Panc1 (cell line): ENCODE measurements at regions not wholly inside any gene's neighbourhood (a gene's known extent, or its start where the extent isn't known, plus 50 kb on each side); places are given as distances from the start of the nearest gene placed in this dataset.

Experiments used
- ATAC-seq: fragments of 200-7000 bp; cut with Tn5 transposase; 2 replicates; pipeline ENCODE4 v1.9.1; 2020; ENCODE audit warnings: mild to moderate bottlenecking, moderate library complexity
- BruUV-seq: library from RNA; stranded (reverse); fragments of 400-500 nt; replicated peaks from 2 replicates; lab custom pipeline; 2021; lab: Mats Ljungman, UMichigan
- CTCF ChIA-PET: fragments of 300-600 bp; sonication (Branson Sonifier 250); formaldehyde crosslinking; loops from one replicate; lab custom pipeline; 2022; ENCODE audit warnings: antibody characterized with exemption; lab: Charles Lee
- POLR2A ChIA-PET: fragments of 300-600 bp; sonication (Branson Sonifier 250); formaldehyde crosslinking; loops from one replicate; lab custom pipeline; 2022; ENCODE audit warnings: antibody characterized with exemption; lab: Charles Lee
- DNase-seq: peaks from one replicate; pipeline ENCODE4 v3.0.0-alpha.2; 2010; ENCODE audit warnings: low read depth, low spot score
- H3K27ac ChIP-seq: 2 replicates; pipeline ENCODE4 v1.5.1; 2011; ENCODE audit warnings: mild to moderate bottlenecking, low read length, inconsistent platforms
- H3K27me3 ChIP-seq: fragments of 200-500 bp; sonication (Bioruptor generic); 2 replicates; pipeline ENCODE4 v1.6.0; 2014; ENCODE audit warnings: low read length, inconsistent platforms; ENCODE audit not compliant: control insufficient read depth, insufficient read depth
- H3K36me3 ChIP-seq: fragments of 200-500 bp; sonication (Bioruptor generic); 2 replicates; pipeline ENCODE4 v1.5.1; 2014; ENCODE audit warnings: inconsistent platforms, mild to moderate bottlenecking, low read length, moderate library complexity; ENCODE audit not compliant: control insufficient read depth, insufficient read depth
- H3K4me1 ChIP-seq: 2 replicates; pipeline ENCODE4 v1.5.1; 2011; ENCODE audit warnings: inconsistent platforms, mild to moderate bottlenecking, low read length, moderate library complexity; ENCODE audit not compliant: control insufficient read depth, insufficient read depth
- H3K4me3 ChIP-seq, 2 experiments: 2 replicates each; pipeline ENCODE4 v1.5.1; 2011 to 2012; ENCODE audit warnings: low read depth in 2 of 2, low read length in 2 of 2, mild to moderate bottlenecking in 2 of 2, inconsistent platforms in 1 of 2, moderate library complexity in 1 of 2
- H3K9me3 ChIP-seq: fragments of 200-500 bp; sonication (Bioruptor generic); 2 replicates; pipeline ENCODE4 v1.5.1; 2014; ENCODE audit warnings: low read depth, mild to moderate bottlenecking, inconsistent platforms, low read length, moderate library complexity; ENCODE audit not compliant: control insufficient read depth, insufficient read depth
- CTCF ChIP-seq: fragments of 450-650 bp; IDR thresholded peaks from 2 replicates; pipeline ENCODE4 v1.5.1; 2017; ENCODE audit warnings: mild to moderate bottlenecking
- POLR2AphosphoS5 ChIP-seq: IDR thresholded peaks from 2 replicates; pipeline ENCODE4 v1.6.1; 2012; ENCODE audit warnings: mild to moderate bottlenecking, low read depth, low read length, moderate library complexity
- SIN3A ChIP-seq: IDR thresholded peaks from 2 replicates; pipeline ENCODE4 v1.6.1; 2012; ENCODE audit warnings: low read depth, mild to moderate bottlenecking, low read length, moderate library complexity, borderline replicate concordance; ENCODE audit not compliant: insufficient read depth
- TCF7L2 ChIP-seq: IDR thresholded peaks from 2 replicates; pipeline ENCODE4 v1.6.1; 2011; ENCODE audit warnings: mild to moderate bottlenecking, low read depth, low read length, inconsistent platforms
- in situ Hi-C: cut with HindIII; loops from 2 replicates; pipeline ENCODE4 v1.10.0; 2016; ENCODE audit warnings: low sequenced_read_pairs, low pct_unique_long_range_greater_than_20kb
- intact Hi-C: fragments of 100-400 bp; cut with micrococcal nuclease; formaldehyde crosslinking; loops from one replicate; pipeline ENCODE4 v1.10.0; 2022; ENCODE audit not compliant: unreplicated experiment
- TF ChIP-seq, protein P1 (sequence below), 2 experiments: IDR thresholded peaks; 2 replicates each; pipeline ENCODE4 v1.6.1; 2011 to 2012; ENCODE audit warnings: low read depth in 2 of 2, control low read depth in 1 of 2, low read length in 1 of 2, mild to moderate bottlenecking in 1 of 2, moderate library complexity in 1 of 2; ENCODE audit not compliant: insufficient read depth in 1 of 2

- DNase-seq (no peak), ATAC-seq (no peak)
- H3K36me3 ChIP-seq: no peaks in the 10 kb centered on the region
- H3K4me3 ChIP-seq: no peak overlapping the region
- no peaks in the 10 kb centered on the region for H3K9me3 ChIP-seq
- BruUV-seq: no TSS peak
- intact Hi-C loops (no loop called here), in situ Hi-C loops (no loop called here)
- TF ChIP-seq SIN3A (no peak), TCF7L2 (no peak), CTCF (no peak), POLR2AphosphoS5 (no peak)
- TF ChIP-seq, protein P1, sequence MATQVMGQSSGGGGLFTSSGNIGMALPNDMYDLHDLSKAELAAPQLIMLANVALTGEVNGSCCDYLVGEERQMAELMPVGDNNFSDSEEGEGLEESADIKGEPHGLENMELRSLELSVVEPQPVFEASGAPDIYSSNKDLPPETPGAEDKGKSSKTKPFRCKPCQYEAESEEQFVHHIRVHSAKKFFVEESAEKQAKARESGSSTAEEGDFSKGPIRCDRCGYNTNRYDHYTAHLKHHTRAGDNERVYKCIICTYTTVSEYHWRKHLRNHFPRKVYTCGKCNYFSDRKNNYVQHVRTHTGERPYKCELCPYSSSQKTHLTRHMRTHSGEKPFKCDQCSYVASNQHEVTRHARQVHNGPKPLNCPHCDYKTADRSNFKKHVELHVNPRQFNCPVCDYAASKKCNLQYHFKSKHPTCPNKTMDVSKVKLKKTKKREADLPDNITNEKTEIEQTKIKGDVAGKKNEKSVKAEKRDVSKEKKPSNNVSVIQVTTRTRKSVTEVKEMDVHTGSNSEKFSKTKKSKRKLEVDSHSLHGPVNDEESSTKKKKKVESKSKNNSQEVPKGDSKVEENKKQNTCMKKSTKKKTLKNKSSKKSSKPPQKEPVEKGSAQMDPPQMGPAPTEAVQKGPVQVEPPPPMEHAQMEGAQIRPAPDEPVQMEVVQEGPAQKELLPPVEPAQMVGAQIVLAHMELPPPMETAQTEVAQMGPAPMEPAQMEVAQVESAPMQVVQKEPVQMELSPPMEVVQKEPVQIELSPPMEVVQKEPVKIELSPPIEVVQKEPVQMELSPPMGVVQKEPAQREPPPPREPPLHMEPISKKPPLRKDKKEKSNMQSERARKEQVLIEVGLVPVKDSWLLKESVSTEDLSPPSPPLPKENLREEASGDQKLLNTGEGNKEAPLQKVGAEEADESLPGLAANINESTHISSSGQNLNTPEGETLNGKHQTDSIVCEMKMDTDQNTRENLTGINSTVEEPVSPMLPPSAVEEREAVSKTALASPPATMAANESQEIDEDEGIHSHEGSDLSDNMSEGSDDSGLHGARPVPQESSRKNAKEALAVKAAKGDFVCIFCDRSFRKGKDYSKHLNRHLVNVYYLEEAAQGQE (IDR thresholded peaks at IDR 0.05; ENCODE audit: insufficient read depth in 1 of 2, low read depth in 2 of 2, low read length in 1 of 2): no peak
- no peak overlapping the region for H3K27ac ChIP-seq
- POLR2A ChIA-PET: no interaction called here
- H3K4me1 ChIP-seq: no peaks in the 10 kb centered on the region
- H3K27me3 ChIP-seq: no peaks in the 10 kb centered on the region; the same call in 1 of the 2 replicates
- CTCF ChIA-PET: no interaction called here
These were observed 270.5 kb downstream of the NPHP4 start for GRCh38 chr1:5721634-5722215.

GRCh38 chr1:5720936-5721335, 271.3 kb downstream of the NPHP4 start:
- Histone ChIP-seq H3K9me3 (no peaks in the 10 kb centered on the region), H3K36me3 (no peaks in the 10 kb centered on the region), H3K27ac (no peak overlapping the region), H3K4me3 (no peak overlapping the region), H3K27me3 (no peaks in the 10 kb centered on the region; the same call in 1 of the 2 replicates), H3K4me1 (no peaks in the 10 kb centered on the region)
- in situ Hi-C loops: no loop called here
- ChIA-PET CTCF (no interaction called here), POLR2A (no interaction called here)
- no peak for DNase-seq
- no peak for ATAC-seq
- no TSS peak for BruUV-seq
- no peak for TF ChIP-seq SIN3A
- TF ChIP-seq CTCF: no peak
- TF ChIP-seq POLR2AphosphoS5: no peak
- no peak for TF ChIP-seq TCF7L2
- TF ChIP-seq, protein P1 (IDR thresholded peaks at IDR 0.05; ENCODE audit: insufficient read depth in 1 of 2, low read depth in 2 of 2, low read length in 1 of 2): no peak
- intact Hi-C loops: no loop called here
